HG03108 (cell line): ENCODE measurements at regions not wholly inside any gene's neighbourhood (a gene's known extent, or its start where the extent isn't known, plus 50 kb on each side); places are given as distances from the start of the nearest gene placed in this dataset.

ENCODE experiments used
- ATAC-seq: cut with Tn5 transposase; IDR thresholded peaks from one replicate; pipeline ENCODE4 v1.9.1; 2021; ENCODE audit warnings: moderate library complexity; ENCODE audit not compliant: unreplicated experiment

DNA sequence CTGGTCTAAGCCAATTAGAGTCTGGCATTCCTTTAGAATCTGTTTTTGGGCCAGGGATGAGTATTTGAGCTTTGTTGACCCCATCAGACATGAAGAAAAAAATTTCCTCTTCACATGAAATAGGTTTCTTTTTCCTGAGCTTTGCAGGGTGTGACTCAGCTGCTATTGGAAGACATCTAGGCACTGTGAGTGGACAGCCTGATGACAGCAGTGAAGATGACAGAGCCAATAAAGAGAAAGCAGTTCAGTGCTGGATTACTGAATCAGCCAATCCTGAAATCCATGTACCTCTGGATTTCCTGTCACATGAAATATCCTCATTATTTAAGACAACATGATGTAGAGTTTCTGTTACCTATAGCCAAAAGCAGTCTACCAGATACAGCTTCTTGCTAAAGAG lies 51.3 kb upstream of the GRIA1 start:
- ATAC-seq: no peak
